ENCODE measurements at regions not wholly inside any gene's neighbourhood (a gene's known extent, or its start where the extent isn't known, plus 50 kb on each side); places are given as distances from the start of the nearest gene placed in this dataset.
A peak's percentile ranks its signal among the peaks of the same experiment; 100 is the strongest.

GRCh38 chr1:29977550-29977949, 741.2 kb downstream of the PTPRU start:
- Histone ChIP-seq H3K36me3 (ENCODE audit: insufficient read depth, low read depth, low read length) (no peaks in the 10 kb centered on the region), H3K27ac (ENCODE audit: low read length) (no peak overlapping the region), H3K4me3 (ENCODE audit: low read length) (no peak overlapping the region), H3K4me1 (ENCODE audit: insufficient read depth, low read length) (peaks cover 34% of the 10 kb centered on the region), H3K27me3 (ENCODE audit: insufficient read depth, low read length) (no peaks in the 10 kb centered on the region), H3K9ac (ENCODE audit: low read depth, low read length) (no peak overlapping the region), H3K9me3 (ENCODE audit: insufficient read depth, low read depth, low read length) (no peaks in the 10 kb centered on the region)

GRCh38 chr1:29975036-29975694, 738.8 kb downstream of the PTPRU start:
- peak overlapping the region; percentile 73 for H3K27ac ChIP-seq (ENCODE audit: low read length)
- no peaks in the 10 kb centered on the region for H3K27me3 ChIP-seq (ENCODE audit: insufficient read depth, low read length)
- H3K4me3 ChIP-seq (ENCODE audit: low read length) = no peak overlapping the region
- H3K9me3 ChIP-seq (ENCODE audit: insufficient read depth, low read depth, low read length) = no peaks in the 10 kb centered on the region
- no peaks in the 10 kb centered on the region for H3K36me3 ChIP-seq (ENCODE audit: insufficient read depth, low read depth, low read length)
- peaks cover 33% of the 10 kb centered on the region for H3K4me1 ChIP-seq (ENCODE audit: insufficient read depth, low read length)
- peak overlapping the region; percentile 64; the same call in 1 of the 2 replicates for H3K9ac ChIP-seq (ENCODE audit: low read depth, low read length)

GRCh38 chr1:29974316-29974724, 738.0 kb downstream of the PTPRU start:
- H3K4me1 ChIP-seq (ENCODE audit: insufficient read depth, low read length) = peaks cover 33% of the 10 kb centered on the region
- H3K4me3 ChIP-seq (ENCODE audit: low read length) = peak overlapping the region; percentile 19; the same call in 1 of the 2 replicates
- peak overlapping the region; percentile 73 for H3K27ac ChIP-seq (ENCODE audit: low read length)
- H3K27me3 ChIP-seq (ENCODE audit: insufficient read depth, low read length) = no peaks in the 10 kb centered on the region
- H3K9ac ChIP-seq (ENCODE audit: low read depth, low read length) = peak overlapping the region; percentile 64; the same call in 1 of the 2 replicates
- no peaks in the 10 kb centered on the region for H3K9me3 ChIP-seq (ENCODE audit: insufficient read depth, low read depth, low read length)
- H3K36me3 ChIP-seq (ENCODE audit: insufficient read depth, low read depth, low read length) = no peaks in the 10 kb centered on the region

GRCh38 chr1:29973406-29973805, 737.1 kb downstream of the PTPRU start:
- Histone ChIP-seq H3K4me3 (ENCODE audit: low read length) (no peak overlapping the region), H3K36me3 (ENCODE audit: insufficient read depth, low read depth, low read length) (no peaks in the 10 kb centered on the region), H3K4me1 (ENCODE audit: insufficient read depth, low read length) (peaks cover 33% of the 10 kb centered on the region), H3K9ac (ENCODE audit: low read depth, low read length) (peak overlapping the region; percentile 55; the same call in 1 of the 2 replicates), H3K27ac (ENCODE audit: low read length) (peak overlapping the region; percentile 45), H3K9me3 (ENCODE audit: insufficient read depth, low read depth, low read length) (no peaks in the 10 kb centered on the region), H3K27me3 (ENCODE audit: insufficient read depth, low read length) (no peaks in the 10 kb centered on the region)

- Histone ChIP-seq H3K27me3 (ENCODE audit: insufficient read depth, low read length) (no peaks in the 10 kb centered on the region), H3K9me3 (ENCODE audit: insufficient read depth, low read depth, low read length) (no peaks in the 10 kb centered on the region), H3K4me1 (ENCODE audit: insufficient read depth, low read length) (peaks cover 33% of the 10 kb centered on the region), H3K36me3 (ENCODE audit: insufficient read depth, low read depth, low read length) (no peaks in the 10 kb centered on the region), H3K27ac (ENCODE audit: low read length) (no peak overlapping the region), H3K4me3 (ENCODE audit: low read length) (no peak overlapping the region), H3K9ac (ENCODE audit: low read depth, low read length) (no peak overlapping the region; the same call in 1 of the 2 replicates)
Measured at GRCh38 chr1:29972421-29973053, 736.2 kb downstream of the PTPRU start.

- H3K9ac ChIP-seq (ENCODE audit: low read depth, low read length) = no peak overlapping the region
- H3K9me3 ChIP-seq (ENCODE audit: insufficient read depth, low read depth, low read length) = no peaks in the 10 kb centered on the region
- H3K4me3 ChIP-seq (ENCODE audit: low read length) = no peak overlapping the region
- H3K36me3 ChIP-seq (ENCODE audit: insufficient read depth, low read depth, low read length) = no peaks in the 10 kb centered on the region
- no peaks in the 10 kb centered on the region for H3K27me3 ChIP-seq (ENCODE audit: insufficient read depth, low read length)
- peaks cover 33% of the 10 kb centered on the region for H3K4me1 ChIP-seq (ENCODE audit: insufficient read depth, low read length)
- H3K27ac ChIP-seq (ENCODE audit: low read length) = no peak overlapping the region
Measured at GRCh38 chr1:29971703-29972102, 735.4 kb downstream of the PTPRU start.

GRCh38 chr1:29970747-29971325, 734.5 kb downstream of the PTPRU start:
- Histone ChIP-seq H3K27ac (ENCODE audit: low read length) (no peak overlapping the region), H3K9ac (ENCODE audit: low read depth, low read length) (no peak overlapping the region), H3K4me3 (ENCODE audit: low read length) (no peak overlapping the region), H3K9me3 (ENCODE audit: insufficient read depth, low read depth, low read length) (no peaks in the 10 kb centered on the region), H3K4me1 (ENCODE audit: insufficient read depth, low read length) (peaks cover 33% of the 10 kb centered on the region), H3K27me3 (ENCODE audit: insufficient read depth, low read length) (no peaks in the 10 kb centered on the region), H3K36me3 (ENCODE audit: insufficient read depth, low read depth, low read length) (no peaks in the 10 kb centered on the region)

GRCh38 chr1:29969576-29969975, 733.3 kb downstream of the PTPRU start:
- H3K36me3 ChIP-seq (ENCODE audit: insufficient read depth, low read depth, low read length) = no peaks in the 10 kb centered on the region
- H3K27ac ChIP-seq (ENCODE audit: low read length) = no peak overlapping the region
- H3K4me3 ChIP-seq (ENCODE audit: low read length) = no peak overlapping the region
- H3K9ac ChIP-seq (ENCODE audit: low read depth, low read length) = no peak overlapping the region
- peaks cover 28% of the 10 kb centered on the region for H3K4me1 ChIP-seq (ENCODE audit: insufficient read depth, low read length)
- H3K27me3 ChIP-seq (ENCODE audit: insufficient read depth, low read length) = no peaks in the 10 kb centered on the region
- H3K9me3 ChIP-seq (ENCODE audit: insufficient read depth, low read depth, low read length) = no peaks in the 10 kb centered on the region

- H3K9me3 ChIP-seq (ENCODE audit: insufficient read depth, low read depth, low read length) = no peaks in the 10 kb centered on the region
- H3K4me3 ChIP-seq (ENCODE audit: low read length) = no peak overlapping the region
- H3K9ac ChIP-seq (ENCODE audit: low read depth, low read length) = no peak overlapping the region
- no peak overlapping the region for H3K27ac ChIP-seq (ENCODE audit: low read length)
- H3K4me1 ChIP-seq (ENCODE audit: insufficient read depth, low read length) = peaks cover 5% of the 10 kb centered on the region
- no peaks in the 10 kb centered on the region for H3K36me3 ChIP-seq (ENCODE audit: insufficient read depth, low read depth, low read length)
- H3K27me3 ChIP-seq (ENCODE audit: insufficient read depth, low read length) = no peaks in the 10 kb centered on the region
Measured at GRCh38 chr1:29967261-29967660, 730.9 kb downstream of the PTPRU start.

GRCh38 chr1:29966526-29967045, 730.3 kb downstream of the PTPRU start:
- Histone ChIP-seq H3K27me3 (ENCODE audit: insufficient read depth, low read length) (no peaks in the 10 kb centered on the region), H3K9me3 (ENCODE audit: insufficient read depth, low read depth, low read length) (no peaks in the 10 kb centered on the region), H3K27ac (ENCODE audit: low read length) (no peak overlapping the region), H3K4me3 (ENCODE audit: low read length) (no peak overlapping the region), H3K4me1 (ENCODE audit: insufficient read depth, low read length) (no peaks in the 10 kb centered on the region), H3K36me3 (ENCODE audit: insufficient read depth, low read depth, low read length) (no peaks in the 10 kb centered on the region), H3K9ac (ENCODE audit: low read depth, low read length) (no peak overlapping the region)

GRCh38 chr1:29964718-29965533, 728.6 kb downstream of the PTPRU start:
- Histone ChIP-seq H3K27me3 (ENCODE audit: insufficient read depth, low read length) (no peaks in the 10 kb centered on the region), H3K9me3 (ENCODE audit: insufficient read depth, low read depth, low read length) (no peaks in the 10 kb centered on the region), H3K27ac (ENCODE audit: low read length) (no peak overlapping the region), H3K36me3 (ENCODE audit: insufficient read depth, low read depth, low read length) (no peaks in the 10 kb centered on the region), H3K4me1 (ENCODE audit: insufficient read depth, low read length) (no peaks in the 10 kb centered on the region), H3K4me3 (ENCODE audit: low read length) (no peak overlapping the region), H3K9ac (ENCODE audit: low read depth, low read length) (no peak overlapping the region)
